ENCODE measurements at regions not wholly inside any gene's neighbourhood (a gene's known extent, or its start where the extent isn't known, plus 50 kb on each side); places are given as distances from the start of the nearest gene placed in this dataset.

GRCh38 chr1:222015686-222016085 lies 273.8 kb upstream of the DUSP10 start:
- no peaks in the 10 kb centered on the region for H3K36me3 Mint-ChIP-seq (ENCODE audit: unreplicated experiment)
- no peaks in the 10 kb centered on the region for H3K27me3 Mint-ChIP-seq (ENCODE audit: unreplicated experiment)
- H3K9me3 Mint-ChIP-seq (ENCODE audit: unreplicated experiment): no peaks in the 10 kb centered on the region
- DNase-seq: no peak
- H3K4me3 Mint-ChIP-seq (ENCODE audit: unreplicated experiment): no peak overlapping the region
- TF ChIP-seq CTCF (IDR thresholded peaks at IDR 0.05; ENCODE audit: partially characterized antibody, unreplicated experiment): no peak
- no peak overlapping the region for H3K27ac Mint-ChIP-seq (ENCODE audit: unreplicated experiment)
- H3K4me1 Mint-ChIP-seq (ENCODE audit: low read depth, unreplicated experiment): no peaks in the 10 kb centered on the region

GRCh38 chr1:222014001-222014400 lies 272.1 kb upstream of the DUSP10 start:
- Mint-ChIP-seq H3K36me3 (ENCODE audit: unreplicated experiment) (no peaks in the 10 kb centered on the region), H3K9me3 (ENCODE audit: unreplicated experiment) (no peaks in the 10 kb centered on the region), H3K27me3 (ENCODE audit: unreplicated experiment) (no peaks in the 10 kb centered on the region), H3K4me3 (ENCODE audit: unreplicated experiment) (no peak overlapping the region), H3K4me1 (ENCODE audit: low read depth, unreplicated experiment) (no peaks in the 10 kb centered on the region), H3K27ac (ENCODE audit: unreplicated experiment) (no peak overlapping the region)
- DNase-seq: no peak
- TF ChIP-seq CTCF (IDR thresholded peaks at IDR 0.05; ENCODE audit: partially characterized antibody, unreplicated experiment): no peak

- Mint-ChIP-seq H3K4me1 (ENCODE audit: low read depth, unreplicated experiment) (no peaks in the 10 kb centered on the region), H3K36me3 (ENCODE audit: unreplicated experiment) (no peaks in the 10 kb centered on the region), H3K27me3 (ENCODE audit: unreplicated experiment) (no peaks in the 10 kb centered on the region), H3K9me3 (ENCODE audit: unreplicated experiment) (no peaks in the 10 kb centered on the region), H3K4me3 (ENCODE audit: unreplicated experiment) (no peak overlapping the region), H3K27ac (ENCODE audit: unreplicated experiment) (no peak overlapping the region)
- TF ChIP-seq CTCF (IDR thresholded peaks at IDR 0.05; ENCODE audit: partially characterized antibody, unreplicated experiment): no peak
- DNase-seq: no peak
Observed at GRCh38 chr1:222012816-222013215, 270.9 kb upstream of the DUSP10 start.

GRCh38 chr1:222010306-222010705 lies 268.4 kb upstream of the DUSP10 start:
- no peaks in the 10 kb centered on the region for H3K27me3 Mint-ChIP-seq (ENCODE audit: unreplicated experiment)
- no peak for TF ChIP-seq CTCF (IDR thresholded peaks at IDR 0.05; ENCODE audit: partially characterized antibody, unreplicated experiment)
- H3K27ac Mint-ChIP-seq (ENCODE audit: unreplicated experiment): no peak overlapping the region
- H3K9me3 Mint-ChIP-seq (ENCODE audit: unreplicated experiment): no peaks in the 10 kb centered on the region
- H3K4me3 Mint-ChIP-seq (ENCODE audit: unreplicated experiment): no peak overlapping the region
- no peaks in the 10 kb centered on the region for H3K36me3 Mint-ChIP-seq (ENCODE audit: unreplicated experiment)
- H3K4me1 Mint-ChIP-seq (ENCODE audit: low read depth, unreplicated experiment): no peaks in the 10 kb centered on the region
- DNase-seq: no peak

- H3K36me3 Mint-ChIP-seq (ENCODE audit: unreplicated experiment): no peaks in the 10 kb centered on the region
- H3K27ac Mint-ChIP-seq (ENCODE audit: unreplicated experiment): no peak overlapping the region
- H3K27me3 Mint-ChIP-seq (ENCODE audit: unreplicated experiment): no peaks in the 10 kb centered on the region
- H3K4me3 Mint-ChIP-seq (ENCODE audit: unreplicated experiment): no peak overlapping the region
- no peak for TF ChIP-seq CTCF (IDR thresholded peaks at IDR 0.05; ENCODE audit: partially characterized antibody, unreplicated experiment)
- H3K9me3 Mint-ChIP-seq (ENCODE audit: unreplicated experiment): no peaks in the 10 kb centered on the region
- no peak for DNase-seq
- no peaks in the 10 kb centered on the region for H3K4me1 Mint-ChIP-seq (ENCODE audit: low read depth, unreplicated experiment)
Observed at GRCh38 chr1:222009105-222009730, 267.3 kb upstream of the DUSP10 start.
